ENCODE measurements at regions not wholly inside any gene's neighbourhood (a gene's known extent, or its start where the extent isn't known, plus 50 kb on each side); places are given as distances from the start of the nearest gene placed in this dataset.

- Histone ChIP-seq H3K9ac (ENCODE audit: low read length) (no peak overlapping the region), H3K9me2 (replicated peaks; ENCODE audit: insufficient read depth, low read length) (no peaks in the 10 kb centered on the region), H3K4me2 (ENCODE audit: low read depth, low read length) (no peak overlapping the region), H3K36me3 (replicated peaks; ENCODE audit: insufficient read depth, low read length) (no peaks in the 10 kb centered on the region), H3K27me3 (replicated peaks; ENCODE audit: insufficient read depth, low read length) (peaks cover 3% of the 10 kb centered on the region; the same call in 1 of the 2 replicates), H3K27ac (ENCODE audit: low read length) (no peak overlapping the region), H3F3A (ENCODE audit: insufficient read depth, low read length) (no peaks in the 10 kb centered on the region), H3K79me2 (ENCODE audit: low read length) (no peaks in the 10 kb centered on the region), H3K4me1 (ENCODE audit: low read length) (no peaks in the 10 kb centered on the region), H2AFZ (ENCODE audit: low read length) (no peak overlapping the region), H4K20me1 (ENCODE audit: insufficient read depth, low read length) (no peaks in the 10 kb centered on the region), H3K4me3 (ENCODE audit: low read length) (no peak overlapping the region), H3K9me3 (replicated peaks; ENCODE audit: insufficient read depth, low read length) (no peaks in the 10 kb centered on the region)
- no peak for TF ChIP-seq EZH2 (optimal IDR thresholded peaks at IDR 0.05; ENCODE audit: low read depth, low read length)
- no peak for TF ChIP-seq EZH2phosphoT487 (IDR thresholded peaks at IDR 0.05; ENCODE audit: low read length)
- no peak for TF ChIP-seq CTCF (IDR thresholded peaks at IDR 0.05; ENCODE audit: low read length)
- no peak for DNase-seq
These were observed 254.4 kb upstream of the FOXF1 start for GRCh38 chr16:86255966-86256365.

GRCh38 chr16:86256995-86257394 lies 253.3 kb upstream of the FOXF1 start:
- peaks cover 3% of the 10 kb centered on the region; the same call in 1 of the 2 replicates for H3K27me3 ChIP-seq (replicated peaks; ENCODE audit: insufficient read depth, low read length)
- no peaks in the 10 kb centered on the region for H4K20me1 ChIP-seq (ENCODE audit: insufficient read depth, low read length)
- H3K9ac ChIP-seq (ENCODE audit: low read length) = no peak overlapping the region
- no peaks in the 10 kb centered on the region for H3K79me2 ChIP-seq (ENCODE audit: low read length)
- no peak overlapping the region for H3K27ac ChIP-seq (ENCODE audit: low read length)
- H3K36me3 ChIP-seq (replicated peaks; ENCODE audit: insufficient read depth, low read length) = no peaks in the 10 kb centered on the region
- TF ChIP-seq EZH2 (optimal IDR thresholded peaks at IDR 0.05; ENCODE audit: low read depth, low read length) = no peak
- no peak for TF ChIP-seq CTCF (IDR thresholded peaks at IDR 0.05; ENCODE audit: low read length)
- no peak for TF ChIP-seq EZH2phosphoT487 (IDR thresholded peaks at IDR 0.05; ENCODE audit: low read length)
- no peak overlapping the region for H2AFZ ChIP-seq (ENCODE audit: low read length)
- H3K9me3 ChIP-seq (replicated peaks; ENCODE audit: insufficient read depth, low read length) = no peaks in the 10 kb centered on the region
- no peaks in the 10 kb centered on the region for H3K9me2 ChIP-seq (replicated peaks; ENCODE audit: insufficient read depth, low read length)
- H3F3A ChIP-seq (ENCODE audit: insufficient read depth, low read length) = no peaks in the 10 kb centered on the region
- H3K4me2 ChIP-seq (ENCODE audit: low read depth, low read length) = no peak overlapping the region
- no peaks in the 10 kb centered on the region for H3K4me1 ChIP-seq (ENCODE audit: low read length)
- DNase-seq = no peak
- no peak overlapping the region for H3K4me3 ChIP-seq (ENCODE audit: low read length)

- H3K36me3 ChIP-seq (replicated peaks; ENCODE audit: insufficient read depth, low read length) = no peaks in the 10 kb centered on the region
- peaks cover 3% of the 10 kb centered on the region; the same call in 1 of the 2 replicates for H3K27me3 ChIP-seq (replicated peaks; ENCODE audit: insufficient read depth, low read length)
- no peaks in the 10 kb centered on the region for H3F3A ChIP-seq (ENCODE audit: insufficient read depth, low read length)
- no peaks in the 10 kb centered on the region for H4K20me1 ChIP-seq (ENCODE audit: insufficient read depth, low read length)
- H2AFZ ChIP-seq (ENCODE audit: low read length) = no peak overlapping the region
- no peak for DNase-seq
- no peak overlapping the region for H3K27ac ChIP-seq (ENCODE audit: low read length)
- H3K4me3 ChIP-seq (ENCODE audit: low read length) = no peak overlapping the region
- no peak overlapping the region for H3K4me2 ChIP-seq (ENCODE audit: low read depth, low read length)
- no peaks in the 10 kb centered on the region for H3K4me1 ChIP-seq (ENCODE audit: low read length)
- no peaks in the 10 kb centered on the region for H3K79me2 ChIP-seq (ENCODE audit: low read length)
- TF ChIP-seq EZH2phosphoT487 (IDR thresholded peaks at IDR 0.05; ENCODE audit: low read length) (no peak), EZH2 (optimal IDR thresholded peaks at IDR 0.05; ENCODE audit: low read depth, low read length) (no peak), CTCF (IDR thresholded peaks at IDR 0.05; ENCODE audit: low read length) (no peak)
- no peaks in the 10 kb centered on the region for H3K9me3 ChIP-seq (replicated peaks; ENCODE audit: insufficient read depth, low read length)
- H3K9me2 ChIP-seq (replicated peaks; ENCODE audit: insufficient read depth, low read length) = no peaks in the 10 kb centered on the region
- no peak overlapping the region for H3K9ac ChIP-seq (ENCODE audit: low read length)
These were observed 252.8 kb upstream of the FOXF1 start for GRCh38 chr16:86257546-86257945.
